ENCODE measurements at regions not wholly inside any gene's neighbourhood (a gene's known extent, or its start where the extent isn't known, plus 50 kb on each side); places are given as distances from the start of the nearest gene placed in this dataset.

DNA sequence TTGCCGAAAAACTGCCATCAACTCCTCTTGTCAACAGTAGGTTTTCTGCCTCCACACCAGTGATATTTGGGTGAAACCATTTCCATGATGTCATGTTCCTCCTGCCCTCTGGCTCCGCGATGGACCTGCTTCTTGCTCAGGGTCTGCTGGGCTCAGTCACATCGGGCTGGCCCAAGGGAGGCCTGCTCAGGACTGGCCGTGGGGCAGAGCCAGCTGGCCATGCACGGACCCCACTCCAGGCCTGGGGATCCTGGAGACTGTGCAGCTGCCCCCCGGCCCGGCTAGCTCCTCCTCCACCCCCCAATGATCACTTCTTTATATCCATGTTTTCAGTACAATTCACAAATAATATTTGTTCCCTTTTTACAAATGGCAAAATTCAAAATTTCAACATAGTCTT, 270.3 kb upstream of the CCDC54 start:
- in situ Hi-C loops (cut with HindIII; ENCODE audit: low pct_ligation_motif_present, low sequenced_read_pairs), result no loop called here
- TF ChIP-seq, protein P1, sequence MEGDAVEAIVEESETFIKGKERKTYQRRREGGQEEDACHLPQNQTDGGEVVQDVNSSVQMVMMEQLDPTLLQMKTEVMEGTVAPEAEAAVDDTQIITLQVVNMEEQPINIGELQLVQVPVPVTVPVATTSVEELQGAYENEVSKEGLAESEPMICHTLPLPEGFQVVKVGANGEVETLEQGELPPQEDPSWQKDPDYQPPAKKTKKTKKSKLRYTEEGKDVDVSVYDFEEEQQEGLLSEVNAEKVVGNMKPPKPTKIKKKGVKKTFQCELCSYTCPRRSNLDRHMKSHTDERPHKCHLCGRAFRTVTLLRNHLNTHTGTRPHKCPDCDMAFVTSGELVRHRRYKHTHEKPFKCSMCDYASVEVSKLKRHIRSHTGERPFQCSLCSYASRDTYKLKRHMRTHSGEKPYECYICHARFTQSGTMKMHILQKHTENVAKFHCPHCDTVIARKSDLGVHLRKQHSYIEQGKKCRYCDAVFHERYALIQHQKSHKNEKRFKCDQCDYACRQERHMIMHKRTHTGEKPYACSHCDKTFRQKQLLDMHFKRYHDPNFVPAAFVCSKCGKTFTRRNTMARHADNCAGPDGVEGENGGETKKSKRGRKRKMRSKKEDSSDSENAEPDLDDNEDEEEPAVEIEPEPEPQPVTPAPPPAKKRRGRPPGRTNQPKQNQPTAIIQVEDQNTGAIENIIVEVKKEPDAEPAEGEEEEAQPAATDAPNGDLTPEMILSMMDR (IDR thresholded peaks at IDR 0.05; ENCODE audit: low read depth, low read length, missing control alignments), result no peak
- H3K4me3 ChIP-seq (ENCODE audit: low read depth, low read length), result no peak overlapping the region
- DNase-seq, result no peak
- H3K27ac ChIP-seq, result no peak overlapping the region
- no peaks in the 10 kb centered on the region for H3K36me3 ChIP-seq (replicated peaks)
- no peaks in the 10 kb centered on the region for H3K27me3 ChIP-seq (replicated peaks)

DNA sequence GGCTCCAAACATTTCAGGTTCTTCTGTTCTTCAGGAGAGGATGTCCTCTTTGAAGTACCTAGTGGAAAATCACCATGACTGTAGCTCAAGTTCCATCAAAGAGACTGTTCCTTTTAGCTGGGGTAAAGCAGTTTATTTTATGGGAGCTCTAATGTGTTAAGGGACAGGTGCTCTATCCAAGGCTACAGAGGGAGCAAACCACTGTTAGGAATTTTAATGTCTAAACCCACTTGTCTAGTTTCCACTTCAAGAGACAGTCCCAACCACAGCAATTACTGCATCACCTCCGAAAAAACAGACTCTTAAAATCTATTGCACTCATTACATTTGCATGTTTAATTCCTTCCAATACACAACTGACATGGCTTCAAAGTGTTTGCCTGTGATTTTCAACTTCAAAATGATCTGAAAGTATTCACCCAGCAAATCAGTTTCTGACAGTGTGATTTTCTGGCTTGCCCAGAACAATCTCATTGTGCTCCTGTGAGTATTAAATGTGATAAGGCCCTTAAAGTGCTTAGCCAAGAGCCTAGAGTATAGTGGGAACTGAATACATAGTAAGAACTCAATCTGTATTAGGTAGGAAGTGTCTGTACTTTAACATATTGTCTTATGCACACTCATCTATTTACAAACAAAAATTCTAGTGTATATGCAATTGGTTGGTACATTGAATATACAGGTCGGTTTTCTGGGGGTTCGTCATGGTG, 266.5 kb upstream of the CCDC54 start:
- TF ChIP-seq, protein P1 (IDR thresholded peaks at IDR 0.05; ENCODE audit: low read depth, low read length, missing control alignments), result no peak
- in situ Hi-C loops (cut with HindIII; ENCODE audit: low pct_ligation_motif_present, low sequenced_read_pairs), result no loop called here
- H3K4me3 ChIP-seq (ENCODE audit: low read depth, low read length), result no peak overlapping the region
- H3K36me3 ChIP-seq (replicated peaks), result no peaks in the 10 kb centered on the region
- H3K27me3 ChIP-seq (replicated peaks), result no peaks in the 10 kb centered on the region
- no peak for DNase-seq
- H3K27ac ChIP-seq, result no peak overlapping the region

DNA sequence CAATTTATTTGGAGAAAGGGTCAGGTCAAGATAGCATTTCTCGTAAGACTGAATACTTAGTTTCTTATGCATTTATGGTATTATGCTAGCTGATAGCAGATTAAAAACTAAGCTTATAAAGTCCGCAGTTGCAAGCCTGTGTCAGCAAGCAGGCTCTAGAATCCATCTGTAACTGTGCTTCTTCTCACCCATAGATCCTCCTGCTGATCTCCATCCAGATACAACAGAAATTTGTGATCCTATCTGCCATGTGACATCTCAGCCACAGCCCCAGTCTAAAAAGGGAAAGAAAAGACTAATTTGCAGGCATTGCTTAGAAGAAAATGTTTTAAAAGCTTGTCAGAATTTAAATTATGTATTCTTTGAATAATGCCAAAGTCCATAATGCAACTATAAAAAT, 265.4 kb upstream of the CCDC54 start:
- no peaks in the 10 kb centered on the region for H3K36me3 ChIP-seq (replicated peaks)
- in situ Hi-C loops (cut with HindIII; ENCODE audit: low pct_ligation_motif_present, low sequenced_read_pairs), result no loop called here
- H3K27ac ChIP-seq, result no peak overlapping the region
- no peaks in the 10 kb centered on the region for H3K27me3 ChIP-seq (replicated peaks)
- DNase-seq, result no peak
- H3K4me3 ChIP-seq (ENCODE audit: low read depth, low read length), result no peak overlapping the region
- TF ChIP-seq, protein P1 (IDR thresholded peaks at IDR 0.05; ENCODE audit: low read depth, low read length, missing control alignments), result no peak

GRCh38 chr3:107112356-107112755, 264.9 kb upstream of the CCDC54 start:
- Histone ChIP-seq H3K27ac (no peak overlapping the region), H3K36me3 (replicated peaks) (no peaks in the 10 kb centered on the region), H3K27me3 (replicated peaks) (no peaks in the 10 kb centered on the region), H3K4me3 (ENCODE audit: low read depth, low read length) (no peak overlapping the region)
- DNase-seq, result no peak
- in situ Hi-C loops (cut with HindIII; ENCODE audit: low pct_ligation_motif_present, low sequenced_read_pairs), result no loop called here
- TF ChIP-seq, protein P1 (IDR thresholded peaks at IDR 0.05; ENCODE audit: low read depth, low read length, missing control alignments), result no peak

DNA sequence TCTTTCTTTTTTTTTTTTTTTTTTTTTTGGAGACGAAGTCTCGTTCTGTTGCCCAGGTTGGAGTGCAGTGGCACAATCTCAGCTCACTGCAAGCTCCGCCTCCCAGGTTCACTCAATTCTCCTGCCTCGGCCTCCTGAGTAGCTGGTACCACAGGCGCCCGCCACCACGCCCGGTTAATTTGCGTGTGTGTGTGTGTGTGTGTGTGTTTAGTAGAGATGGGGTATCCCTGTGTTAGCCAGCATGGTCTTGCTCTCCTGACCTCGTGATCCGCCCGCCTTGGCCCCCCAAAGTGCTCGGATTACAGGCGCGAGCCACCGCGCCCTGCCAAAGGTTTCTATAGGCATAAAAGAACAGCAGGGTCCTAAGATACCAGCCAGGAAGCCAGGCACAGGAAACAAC, 261.0 kb upstream of the CCDC54 start:
- TF ChIP-seq, protein P1 (IDR thresholded peaks at IDR 0.05; ENCODE audit: low read depth, low read length, missing control alignments), result no peak
- Histone ChIP-seq H3K4me3 (ENCODE audit: low read depth, low read length) (no peak overlapping the region), H3K36me3 (replicated peaks) (no peaks in the 10 kb centered on the region), H3K27me3 (replicated peaks) (no peaks in the 10 kb centered on the region), H3K27ac (no peak overlapping the region)
- no peak for DNase-seq
- in situ Hi-C loops (cut with HindIII; ENCODE audit: low pct_ligation_motif_present, low sequenced_read_pairs), result no loop called here

- no peak for DNase-seq
- Histone ChIP-seq H3K4me3 (ENCODE audit: low read depth, low read length) (no peak overlapping the region), H3K36me3 (replicated peaks) (no peaks in the 10 kb centered on the region), H3K27ac (no peak overlapping the region), H3K27me3 (replicated peaks) (no peaks in the 10 kb centered on the region)
- TF ChIP-seq, protein P1 (IDR thresholded peaks at IDR 0.05; ENCODE audit: low read depth, low read length, missing control alignments), result no peak
- in situ Hi-C loops (cut with HindIII; ENCODE audit: low pct_ligation_motif_present, low sequenced_read_pairs), result no loop called here
These were observed 260.1 kb upstream of the CCDC54 start for GRCh38 chr3:107117156-107117555.

Measured in brain microvascular endothelial cell (primary cell).